ENCODE measurements at regions not wholly inside any gene's neighbourhood (a gene's known extent, or its start where the extent isn't known, plus 50 kb on each side); places are given as distances from the start of the nearest gene placed in this dataset.

DNA sequence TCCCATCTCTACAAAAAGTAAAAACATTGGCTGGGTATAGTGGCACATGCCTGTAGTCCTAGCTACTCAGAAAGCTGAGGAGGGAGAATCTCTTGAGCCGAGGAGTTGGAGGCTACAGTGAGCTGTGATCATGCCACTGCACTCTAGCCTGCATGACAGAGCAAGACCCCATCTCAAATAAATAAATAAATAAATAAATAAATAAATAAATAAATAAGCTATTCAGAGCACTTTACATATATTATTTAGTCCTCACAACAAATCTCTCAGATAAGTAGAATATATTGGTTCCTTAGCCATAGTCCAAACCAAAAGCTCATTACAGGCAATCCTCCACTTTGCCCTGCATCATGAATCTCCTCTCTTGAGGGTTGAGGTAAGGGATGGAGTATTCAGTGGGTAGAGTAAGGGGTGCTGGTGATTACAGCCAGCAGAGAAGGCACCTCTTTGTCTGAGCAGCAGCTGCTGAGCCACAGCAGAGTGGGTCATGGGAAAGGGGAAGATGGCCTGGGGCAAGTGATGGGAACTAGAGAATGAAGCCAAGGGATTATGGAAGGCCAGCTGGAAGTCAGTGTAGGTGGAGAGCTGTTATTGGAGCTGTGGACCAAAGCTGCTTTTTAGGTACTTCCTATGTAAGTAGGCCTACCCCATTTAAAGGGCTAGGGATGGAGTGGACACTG lies 115.5 kb upstream of the ZNF644 start:
- DNase-seq (ENCODE audit: low read depth in 1 of 2, low spot score in 2 of 2) (no peak), FAIRE-seq (no peak)
- Histone ChIP-seq H3K79me2 (ENCODE audit: control insufficient read depth in 1 of 2, insufficient read depth in 2 of 2, low read length in 2 of 2) (no peaks in the 10 kb centered on the region), H2BK20ac (ENCODE audit: low read length) (0 out of 2 replicates have a peak overlapping the region, but pooled peaks have one; percentile 9), H4K8ac (ENCODE audit: extremely low read depth, insufficient read depth, low read length) (no peak overlapping the region), H4K5ac (ENCODE audit: insufficient read length, low read depth, low read length) (no peak overlapping the region), H3K14ac (ENCODE audit: insufficient read length) (no peak overlapping the region), H3K36me3 (ENCODE audit: control insufficient read depth in 2 of 4, insufficient read depth in 4 of 4, low read length in 3 of 4) (no peaks in the 10 kb centered on the region), H3K79me1 (ENCODE audit: low read depth, low read length) (no peaks in the 10 kb centered on the region), H3K9ac (replicated peaks in 1 of 4; ENCODE audit: extremely low read depth in 1 of 4, low read depth in 3 of 4, low read length in 3 of 4) (no peak overlapping the region), H2BK15ac (ENCODE audit: low read length) (no peak overlapping the region), H3K4me2 (ENCODE audit: insufficient read depth in 1 of 2, low read depth in 2 of 2, low read length in 2 of 2) (no peak overlapping the region; a peak in 1 of 4 replicates), H3K27ac (ENCODE audit: low read depth, low read length) (no peak overlapping the region), H2BK120ac (replicated peaks; ENCODE audit: low read depth, low read length) (peak overlapping the region; percentile 10), H4K91ac (replicated peaks; ENCODE audit: insufficient read length, low read length) (no peak overlapping the region), H3K27me3 (replicated peaks in 1 of 4; ENCODE audit: control insufficient read depth in 3 of 4, extremely low read depth in 1 of 4, insufficient read depth in 3 of 4, low read length in 3 of 4) (no peaks in the 10 kb centered on the region), H3K23me2 (ENCODE audit: low read depth, low read length) (peaks cover 3% of the 10 kb centered on the region; the same call in 1 of the 2 replicates), H3K56ac (replicated peaks; ENCODE audit: insufficient read length, low read depth, low read length) (no peak overlapping the region), H2BK5ac (ENCODE audit: low read depth, low read length) (no peak overlapping the region), H3K18ac (ENCODE audit: extremely low read depth, low read length) (no peak overlapping the region), H2AFZ (ENCODE audit: low read length) (no peak overlapping the region), H3K4me1 (replicated peaks in 1 of 4; ENCODE audit: control insufficient read depth in 3 of 4, insufficient read depth in 4 of 4, low read length in 3 of 4) (peaks cover 0 to 20% (median 9%) of the 10 kb centered on the region in 4 experiments; a peak in 6 of 7 replicates), H2AK5ac (ENCODE audit: low read depth, low read length) (no peak overlapping the region), H4K20me1 (replicated peaks in 1 of 2; ENCODE audit: control insufficient read depth in 1 of 2, insufficient read depth in 2 of 2, low read length in 2 of 2) (no peaks in the 10 kb centered on the region), H3K4me3 (ENCODE audit: extremely low read depth in 1 of 4, insufficient read depth in 2 of 4, low read depth in 3 of 4, low read length in 4 of 4) (no peak overlapping the region), H2BK12ac (ENCODE audit: low read depth, low read length) (no peak overlapping the region), H3K9me3 (ENCODE audit: insufficient read depth in 2 of 2, low read depth in 1 of 2, low read length in 1 of 2) (no peaks in the 10 kb centered on the region), H3K23ac (ENCODE audit: insufficient read length) (no peak overlapping the region), H3K4ac (replicated peaks; ENCODE audit: insufficient read length, low read depth, low read length) (no peak overlapping the region)
- ChIA-PET POLR2A (ENCODE audit: partially characterized antibody) (interaction anchor here (1.2 kb wide), 1 partner anchor 115 kb away, joined by 3 read pairs; no protein-coding TSS in a partner anchor), CTCF (ENCODE audit: partially characterized antibody) (interaction anchor here (0.9 to 1.2 kb wide), 4 partner anchors 13 to 143 kb away, joined by 3 to 4 read pairs (median 4); no protein-coding TSS in a partner anchor)
- WGBS, 2 experiments (ENCODE audit: extremely low coverage in 1 of 2, insufficient coverage in 1 of 2, insufficient read length in 1 of 2, insufficient replicate concordance in 2 of 2, low coverage in 1 of 2, low lambda C conversion rate in 2 of 2, missing lambda C conversion rate in 1 of 2): 82% methylated on average over 1 of the region's 1 CpG; no CpG with 5 or more reads in 1 of the 2 experiments
- TF ChIP-seq, protein P1, sequence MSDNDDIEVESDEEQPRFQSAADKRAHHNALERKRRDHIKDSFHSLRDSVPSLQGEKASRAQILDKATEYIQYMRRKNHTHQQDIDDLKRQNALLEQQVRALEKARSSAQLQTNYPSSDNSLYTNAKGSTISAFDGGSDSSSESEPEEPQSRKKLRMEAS (IDR thresholded peaks at IDR 0.05): no peak
- TF ChIP-seq JUN (IDR thresholded peaks at IDR 0.05; ENCODE audit: low read depth, low read length) (no peak), TEAD4 (IDR thresholded peaks at IDR 0.05; ENCODE audit: low read depth, low read length) (no peak), YY1 (IDR thresholded peaks at IDR 0.05; ENCODE audit: low read depth, low read length) (no peak), CEBPB (IDR thresholded peaks at IDR 0.05; ENCODE audit: low read depth, low read length) (no peak), ASH2L (IDR thresholded peaks at IDR 0.05; ENCODE audit: low read length) (no peak), SP1 (IDR thresholded peaks at IDR 0.05; ENCODE audit: low read depth, low read length) (no peak), CBX8 (IDR thresholded peaks at IDR 0.05; ENCODE audit: borderline replicate concordance, low read depth, low read length) (no peak), EZH2 (IDR thresholded peaks at IDR 0.05; ENCODE audit: low read depth, low read length, severe bottlenecking) (no peak), HDAC2 (IDR thresholded peaks at IDR 0.05; ENCODE audit: borderline replicate concordance in 1 of 2, low read depth in 2 of 2, low read length in 2 of 2) (no peak), CREB1 (IDR thresholded peaks at IDR 0.05) (no peak)
- TF ChIP-seq, protein P2, sequence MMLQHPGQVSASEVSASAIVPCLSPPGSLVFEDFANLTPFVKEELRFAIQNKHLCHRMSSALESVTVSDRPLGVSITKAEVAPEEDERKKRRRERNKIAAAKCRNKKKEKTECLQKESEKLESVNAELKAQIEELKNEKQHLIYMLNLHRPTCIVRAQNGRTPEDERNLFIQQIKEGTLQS (IDR thresholded peaks at IDR 0.05; ENCODE audit: insufficient read depth, low read depth, low read length): no peak

Data from H1 (cell line).